ENCODE measurements at regions not wholly inside any gene's neighbourhood (a gene's known extent, or its start where the extent isn't known, plus 50 kb on each side); places are given as distances from the start of the nearest gene placed in this dataset.

- DNase-seq = no peak
- WGBS (ENCODE audit: insufficient coverage) = no CpG with 5 or more reads among the region's 6 CpGs
- H3K27ac ChIP-seq (ENCODE audit: low read length) = no peak overlapping the region
- peaks cover 3% of the 10 kb centered on the region for H3K4me1 ChIP-seq (ENCODE audit: control insufficient read depth, insufficient read depth, low read length)
- no peaks in the 10 kb centered on the region for H3K36me3 ChIP-seq (ENCODE audit: control insufficient read depth, insufficient read depth, low read length)
- no peaks in the 10 kb centered on the region for H3K9me3 ChIP-seq (replicated peaks; ENCODE audit: control insufficient read depth, low read depth, low read length)
- no peaks in the 10 kb centered on the region for H3K27me3 ChIP-seq (ENCODE audit: control insufficient read depth, insufficient read depth, low read length)
- H3K4me3 ChIP-seq (ENCODE audit: low read length) = no peak overlapping the region
These were observed 285.0 kb downstream of the SQOR start for GRCh38 chr15:45919806-45920205.

GRCh38 chr15:45921376-45921775, 286.5 kb downstream of the SQOR start:
- no peak overlapping the region for H3K4me3 ChIP-seq (ENCODE audit: low read length)
- H3K4me1 ChIP-seq (ENCODE audit: control insufficient read depth, insufficient read depth, low read length) = peaks cover 3% of the 10 kb centered on the region
- peak; percentile 39 for DNase-seq
- H3K27ac ChIP-seq (ENCODE audit: low read length) = no peak overlapping the region
- H3K9me3 ChIP-seq (replicated peaks; ENCODE audit: control insufficient read depth, low read depth, low read length) = no peaks in the 10 kb centered on the region
- no peaks in the 10 kb centered on the region for H3K27me3 ChIP-seq (ENCODE audit: control insufficient read depth, insufficient read depth, low read length)
- WGBS (ENCODE audit: insufficient coverage) = 21% methylated on average over 4 of the region's 4 CpGs
- no peaks in the 10 kb centered on the region for H3K36me3 ChIP-seq (ENCODE audit: control insufficient read depth, insufficient read depth, low read length)

DNA sequence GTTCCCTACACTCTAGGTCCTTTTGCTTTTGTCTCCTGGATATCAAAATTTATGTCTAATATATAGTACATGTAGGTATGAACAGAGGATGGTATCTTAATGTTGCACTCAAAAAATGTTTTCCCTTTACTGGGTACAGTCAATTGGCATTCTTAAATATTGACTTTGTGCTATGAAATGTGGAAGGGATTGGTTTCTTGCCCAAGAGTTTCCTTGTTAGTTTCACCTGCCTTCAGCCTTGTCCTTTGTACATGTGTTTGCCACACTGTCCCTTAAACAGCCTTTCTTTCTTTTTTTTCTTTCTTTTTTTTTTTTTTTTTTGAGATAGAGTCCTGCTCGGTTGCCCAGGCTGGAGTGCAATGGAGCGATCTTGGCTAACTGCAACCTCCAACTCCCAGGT, 287.1 kb downstream of the SQOR start:
- Histone ChIP-seq H3K4me3 (ENCODE audit: low read length) (no peak overlapping the region), H3K27ac (ENCODE audit: low read length) (no peak overlapping the region), H3K27me3 (ENCODE audit: control insufficient read depth, insufficient read depth, low read length) (no peaks in the 10 kb centered on the region), H3K4me1 (ENCODE audit: control insufficient read depth, insufficient read depth, low read length) (peaks cover 3% of the 10 kb centered on the region), H3K9me3 (replicated peaks; ENCODE audit: control insufficient read depth, low read depth, low read length) (no peaks in the 10 kb centered on the region), H3K36me3 (ENCODE audit: control insufficient read depth, insufficient read depth, low read length) (no peaks in the 10 kb centered on the region)
- DNase-seq = no peak
- WGBS (ENCODE audit: insufficient coverage) = no CpG with 5 or more reads among the region's 2 CpGs

- no peaks in the 10 kb centered on the region for H3K4me1 ChIP-seq (ENCODE audit: control insufficient read depth, insufficient read depth, low read length)
- H3K9me3 ChIP-seq (replicated peaks; ENCODE audit: control insufficient read depth, low read depth, low read length) = no peaks in the 10 kb centered on the region
- no peaks in the 10 kb centered on the region for H3K27me3 ChIP-seq (ENCODE audit: control insufficient read depth, insufficient read depth, low read length)
- H3K27ac ChIP-seq (ENCODE audit: low read length) = no peak overlapping the region
- H3K36me3 ChIP-seq (ENCODE audit: control insufficient read depth, insufficient read depth, low read length) = no peaks in the 10 kb centered on the region
- WGBS (ENCODE audit: insufficient coverage) = 93% methylated on average over 4 of the region's 5 CpGs
- DNase-seq = no peak
- H3K4me3 ChIP-seq (ENCODE audit: low read length) = no peak overlapping the region
These were observed 306.5 kb downstream of the SQOR start for GRCh38 chr15:45941367-45941766.

DNA sequence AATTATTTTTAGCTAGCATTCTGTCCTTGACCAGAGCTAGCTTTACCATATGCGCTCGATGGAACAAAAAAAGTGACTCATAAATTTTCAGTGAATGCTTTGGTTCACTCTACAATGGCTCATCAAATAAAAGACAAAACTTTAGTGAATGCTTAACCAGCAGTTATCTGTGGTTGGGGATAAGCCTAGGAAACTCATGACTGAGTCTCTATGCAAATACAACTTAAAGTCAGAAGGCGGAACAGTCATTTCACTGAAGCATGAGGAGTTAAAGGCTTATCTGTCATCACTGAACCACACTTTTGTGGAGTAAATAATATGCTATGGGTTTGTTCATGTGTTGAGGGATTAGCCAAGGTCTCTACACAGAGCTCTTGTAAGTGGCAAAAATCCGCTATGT, 308.4 kb downstream of the SQOR start:
- H3K27ac ChIP-seq (ENCODE audit: low read length) = no peak overlapping the region
- WGBS (ENCODE audit: insufficient coverage) = no CpG with 5 or more reads among the region's 4 CpGs
- no peak for DNase-seq
- no peak overlapping the region for H3K4me3 ChIP-seq (ENCODE audit: low read length)
- H3K36me3 ChIP-seq (ENCODE audit: control insufficient read depth, insufficient read depth, low read length) = no peaks in the 10 kb centered on the region
- H3K4me1 ChIP-seq (ENCODE audit: control insufficient read depth, insufficient read depth, low read length) = no peaks in the 10 kb centered on the region
- H3K27me3 ChIP-seq (ENCODE audit: control insufficient read depth, insufficient read depth, low read length) = no peaks in the 10 kb centered on the region
- no peaks in the 10 kb centered on the region for H3K9me3 ChIP-seq (replicated peaks; ENCODE audit: control insufficient read depth, low read depth, low read length)

DNA sequence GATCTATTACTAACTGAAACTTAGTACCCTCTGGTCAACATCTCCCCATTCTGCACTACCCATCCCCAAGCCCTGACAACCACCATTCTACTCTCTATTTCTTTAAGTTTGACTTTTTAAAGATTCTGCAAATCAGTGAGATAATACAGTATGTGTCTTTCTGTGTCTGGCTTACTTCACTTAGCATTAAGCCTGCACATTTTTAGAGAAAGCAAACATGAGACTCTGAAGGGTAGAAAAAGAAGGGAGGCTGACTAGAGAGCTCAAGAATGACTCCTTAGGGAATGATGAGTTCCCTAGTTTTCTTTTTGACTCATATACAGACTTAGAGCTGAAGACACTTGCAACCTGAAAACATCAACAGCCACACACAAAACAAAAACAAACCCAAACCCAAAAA, 311.3 kb downstream of the SQOR start:
- DNase-seq = no peak
- H3K4me1 ChIP-seq (ENCODE audit: control insufficient read depth, insufficient read depth, low read length) = no peaks in the 10 kb centered on the region
- no peak overlapping the region for H3K4me3 ChIP-seq (ENCODE audit: low read length)
- no peaks in the 10 kb centered on the region for H3K9me3 ChIP-seq (replicated peaks; ENCODE audit: control insufficient read depth, low read depth, low read length)
- no peaks in the 10 kb centered on the region for H3K27me3 ChIP-seq (ENCODE audit: control insufficient read depth, insufficient read depth, low read length)
- no peak overlapping the region for H3K27ac ChIP-seq (ENCODE audit: low read length)
- no peaks in the 10 kb centered on the region for H3K36me3 ChIP-seq (ENCODE audit: control insufficient read depth, insufficient read depth, low read length)

GRCh38 chr15:45948181-45948621, 313.4 kb downstream of the SQOR start:
- Histone ChIP-seq H3K4me1 (ENCODE audit: control insufficient read depth, insufficient read depth, low read length) (no peaks in the 10 kb centered on the region), H3K9me3 (replicated peaks; ENCODE audit: control insufficient read depth, low read depth, low read length) (no peaks in the 10 kb centered on the region), H3K36me3 (ENCODE audit: control insufficient read depth, insufficient read depth, low read length) (no peaks in the 10 kb centered on the region), H3K27ac (ENCODE audit: low read length) (no peak overlapping the region), H3K27me3 (ENCODE audit: control insufficient read depth, insufficient read depth, low read length) (no peaks in the 10 kb centered on the region), H3K4me3 (ENCODE audit: low read length) (no peak overlapping the region)
- 40% methylated on average over 1 of the region's 3 CpGs for WGBS (ENCODE audit: insufficient coverage)
- no peak for DNase-seq

DNA sequence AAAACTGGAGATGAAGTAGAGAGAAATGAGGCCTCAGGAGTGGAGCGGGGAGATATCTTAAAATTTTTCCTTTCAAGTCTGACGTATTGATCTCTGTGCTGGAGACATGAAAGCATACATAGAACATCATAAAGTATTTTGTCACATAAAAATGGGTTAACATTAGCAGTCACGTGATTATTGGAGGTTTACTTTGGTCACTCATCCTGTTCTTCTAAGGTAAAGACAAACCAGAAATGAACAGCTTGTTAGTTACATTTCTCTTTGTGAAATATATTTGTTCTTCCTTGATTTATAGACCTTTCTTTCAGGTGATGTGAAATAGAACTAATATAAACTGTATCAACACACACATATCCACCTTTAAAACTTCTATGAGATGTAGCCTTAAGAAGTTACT, 324.1 kb downstream of the SQOR start:
- Histone ChIP-seq H3K4me1 (ENCODE audit: control insufficient read depth, insufficient read depth, low read length) (no peaks in the 10 kb centered on the region), H3K27ac (ENCODE audit: low read length) (no peak overlapping the region), H3K9me3 (replicated peaks; ENCODE audit: control insufficient read depth, low read depth, low read length) (peaks cover 6% of the 10 kb centered on the region), H3K4me3 (ENCODE audit: low read length) (no peak overlapping the region), H3K36me3 (ENCODE audit: control insufficient read depth, insufficient read depth, low read length) (no peaks in the 10 kb centered on the region), H3K27me3 (ENCODE audit: control insufficient read depth, insufficient read depth, low read length) (no peaks in the 10 kb centered on the region)
- DNase-seq = no peak
- no CpG with 5 or more reads among the region's 3 CpGs for WGBS (ENCODE audit: insufficient coverage)

DNA sequence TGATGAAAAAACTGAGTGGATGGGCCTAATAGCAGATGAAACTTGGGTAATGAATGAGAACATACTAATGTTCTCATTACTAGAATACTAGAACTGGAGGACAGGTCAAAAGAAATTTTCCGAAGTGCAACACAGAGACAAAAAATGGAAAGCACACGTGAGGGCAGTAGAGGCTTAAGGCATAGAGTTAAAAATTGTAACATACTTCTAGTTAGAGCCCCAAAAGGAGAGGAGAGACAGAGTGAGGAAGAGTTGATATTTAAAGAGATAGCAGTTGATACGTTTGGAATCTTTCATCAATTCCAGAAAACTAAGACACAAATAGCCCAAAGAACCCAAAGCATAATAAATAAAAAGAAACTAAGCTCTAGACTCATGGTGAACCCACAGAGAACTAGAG, 327.9 kb downstream of the SQOR start:
- H3K4me3 ChIP-seq (ENCODE audit: low read length) = no peak overlapping the region
- no peak for DNase-seq
- H3K4me1 ChIP-seq (ENCODE audit: control insufficient read depth, insufficient read depth, low read length) = no peaks in the 10 kb centered on the region
- WGBS (ENCODE audit: insufficient coverage) = no CpG with 5 or more reads among the region's 3 CpGs
- H3K27me3 ChIP-seq (ENCODE audit: control insufficient read depth, insufficient read depth, low read length) = no peaks in the 10 kb centered on the region
- no peak overlapping the region for H3K27ac ChIP-seq (ENCODE audit: low read length)
- H3K9me3 ChIP-seq (replicated peaks; ENCODE audit: control insufficient read depth, low read depth, low read length) = peaks cover 6% of the 10 kb centered on the region
- H3K36me3 ChIP-seq (ENCODE audit: control insufficient read depth, insufficient read depth, low read length) = no peaks in the 10 kb centered on the region

DNA sequence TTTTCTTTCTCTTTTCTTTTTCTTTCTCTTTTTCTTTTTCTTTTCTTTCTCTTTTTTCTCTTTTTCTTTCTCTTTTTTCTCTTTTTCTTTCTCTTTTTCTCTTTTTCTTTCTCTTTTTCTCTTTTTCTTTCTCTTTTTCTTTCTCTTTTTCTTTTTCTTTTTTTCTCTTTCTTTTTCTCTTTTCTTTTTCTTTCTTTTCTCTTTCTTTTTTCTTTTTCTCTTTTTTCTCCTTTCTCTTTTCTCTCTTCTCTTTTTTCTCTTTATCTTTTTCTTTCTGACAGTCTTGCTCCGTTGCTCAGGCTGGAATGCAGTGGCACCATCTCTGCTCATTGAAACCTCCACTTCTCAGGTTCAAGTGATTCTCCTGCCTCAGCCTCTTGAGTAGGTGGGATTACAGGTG, 335.7 kb downstream of the SQOR start:
- WGBS (ENCODE audit: insufficient coverage) = no CpG with 5 or more reads among the region's 1 CpG
- H3K36me3 ChIP-seq (ENCODE audit: control insufficient read depth, insufficient read depth, low read length) = no peaks in the 10 kb centered on the region

GRCh38 chr15:45980366-45980765, 345.5 kb downstream of the SQOR start:
- no peaks in the 10 kb centered on the region for H3K36me3 ChIP-seq (ENCODE audit: control insufficient read depth, insufficient read depth, low read length)
- no peak overlapping the region for H3K4me3 ChIP-seq (ENCODE audit: low read length)
- no peaks in the 10 kb centered on the region for H3K27me3 ChIP-seq (ENCODE audit: control insufficient read depth, insufficient read depth, low read length)
- no CpG with 5 or more reads among the region's 5 CpGs for WGBS (ENCODE audit: insufficient coverage)
- no peak for DNase-seq
- no peak overlapping the region for H3K27ac ChIP-seq (ENCODE audit: low read length)
- no peaks in the 10 kb centered on the region for H3K4me1 ChIP-seq (ENCODE audit: control insufficient read depth, insufficient read depth, low read length)
- peaks cover 4% of the 10 kb centered on the region for H3K9me3 ChIP-seq (replicated peaks; ENCODE audit: control insufficient read depth, low read depth, low read length)

More for the DNA sequence above, 335.7 kb downstream of the SQOR start:
- no peaks in the 10 kb centered on the region for H3K9me3 ChIP-seq (replicated peaks; ENCODE audit: control insufficient read depth, low read depth, low read length)
- no peak overlapping the region for H3K4me3 ChIP-seq (ENCODE audit: low read length)
- H3K27me3 ChIP-seq (ENCODE audit: control insufficient read depth, insufficient read depth, low read length) = no peaks in the 10 kb centered on the region
- no peaks in the 10 kb centered on the region for H3K4me1 ChIP-seq (ENCODE audit: control insufficient read depth, insufficient read depth, low read length)
- DNase-seq = no peak
- no peak overlapping the region for H3K27ac ChIP-seq (ENCODE audit: low read length)

Data from muscle of leg (tissue), 3 donors.